Lower leg skin (tissue), 4 donors: ENCODE measurements at regions not wholly inside any gene's neighbourhood (a gene's known extent, or its start where the extent isn't known, plus 50 kb on each side); places are given as distances from the start of the nearest gene placed in this dataset.

ENCODE experiments used
- DNase-seq, 2 donors: peaks; one replicate each; pipeline ENCODE4 v3.0.0-alpha.2; 2019; ENCODE audit warnings: low spot score in 2 of 2
- H3K4me3 ChIP-seq: fragments of 200-600 bp; sonication (generic); 2 replicates; pipeline ENCODE4 v1.5.1; 2017; ENCODE audit warnings: mild to moderate bottlenecking, low read depth; ENCODE audit not compliant: poor library complexity, severe bottlenecking
- CTCF ChIP-seq, 3 donors: fragments of 450-650 bp; IDR thresholded peaks; one replicate each; pipeline ENCODE4 v1.5.1; 2016; ENCODE audit warnings: antibody characterized with exemption in 3 of 3, mild to moderate bottlenecking in 3 of 3, moderate library complexity in 2 of 3
- POLR2A ChIP-seq, 2 donors: fragments of 450-650 bp; IDR thresholded peaks; one replicate each; pipeline ENCODE4 v1.6.1; 2016 to 2017; ENCODE audit warnings: antibody characterized with exemption in 2 of 2, mild to moderate bottlenecking in 1 of 2, moderate library complexity in 1 of 2
- WGBS, 2 donors: methylation state at CpG; one replicate each; pipeline ENCODE4 v1.1.5; 2018; 5-methylcytosine and 5-hydroxymethylcytosine counted together
- intact Hi-C: fragments of 100-400 bp; cut with DNase I; formaldehyde crosslinking; loops from one replicate; pipeline ENCODE4 v1.15.0; 2023; ENCODE audit warnings: low total_unique reads

GRCh38 chr1:240030236-240030635, 61.4 kb upstream of the FMN2 start:
- no peak for DNase-seq
- TF ChIP-seq POLR2A (IDR thresholded peaks at IDR 0.05) (no peak), CTCF (IDR thresholded peaks at IDR 0.05) (no peak)
- intact Hi-C loops, result no loop called here
- 42 to 43% methylated on average over 5 of the region's 5 CpGs for WGBS, 2 donors
- H3K4me3 ChIP-seq, result no peak overlapping the region

GRCh38 chr1:240031009-240031408, 60.7 kb upstream of the FMN2 start:
- no peak overlapping the region for H3K4me3 ChIP-seq
- WGBS, 2 donors, result 69% methylated on average over 5 of the region's 5 CpGs
- no peak for TF ChIP-seq CTCF (IDR thresholded peaks at IDR 0.05)
- no peak for TF ChIP-seq POLR2A (IDR thresholded peaks at IDR 0.05)
- no peak for DNase-seq
- intact Hi-C loops, result no loop called here

- intact Hi-C loops, result no loop called here
- H3K4me3 ChIP-seq, result no peak overlapping the region
- TF ChIP-seq CTCF (IDR thresholded peaks at IDR 0.05), result no peak
- no peak for TF ChIP-seq POLR2A (IDR thresholded peaks at IDR 0.05)
- WGBS, 2 donors, result 69 to 72% methylated on average over 3 of the region's 3 CpGs
- no peak for DNase-seq
Measured at GRCh38 chr1:240031414-240031813, 60.3 kb upstream of the FMN2 start.

- TF ChIP-seq POLR2A (IDR thresholded peaks at IDR 0.05) (no peak), CTCF (IDR thresholded peaks at IDR 0.05) (no peak)
- WGBS, 2 donors, result 64 to 74% methylated on average over 3 of the region's 3 CpGs
- intact Hi-C loops, result no loop called here
- no peak for DNase-seq
- H3K4me3 ChIP-seq, result no peak overlapping the region
Measured at GRCh38 chr1:240033406-240033805, 58.3 kb upstream of the FMN2 start.

- no peak for TF ChIP-seq POLR2A (IDR thresholded peaks at IDR 0.05)
- 94 to 95% methylated on average over 1 of the region's 1 CpG for WGBS, 2 donors
- intact Hi-C loops, result no loop called here
- no peak overlapping the region for H3K4me3 ChIP-seq
- no peak for DNase-seq
Measured at GRCh38 chr1:240036526-240036925, 55.2 kb upstream of the FMN2 start.
